ENCODE measurements at regions not wholly inside any gene's neighbourhood (a gene's known extent, or its start where the extent isn't known, plus 50 kb on each side); places are given as distances from the start of the nearest gene placed in this dataset.

DNA sequence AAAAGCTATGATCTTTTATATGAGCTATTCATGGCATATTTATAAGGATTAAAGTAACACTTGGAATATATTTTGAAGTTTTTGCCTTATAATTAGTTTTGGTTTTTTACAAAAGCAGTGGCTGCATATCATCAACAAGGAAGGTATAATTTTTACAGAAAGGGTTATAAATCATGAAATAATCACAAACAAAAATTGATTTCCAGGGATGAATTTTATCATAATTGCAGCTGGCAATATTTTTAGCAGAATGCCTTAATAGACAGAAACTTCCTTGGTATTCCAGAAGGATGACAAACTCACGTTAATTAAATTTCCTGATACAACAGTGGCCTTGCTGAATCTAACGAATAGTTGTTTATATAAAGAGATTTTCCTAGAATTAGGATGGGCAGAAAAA is 260.5 kb upstream of the SLC39A10 start:
- H3F3A ChIP-seq (ENCODE audit: insufficient read depth, low read length): no peaks in the 10 kb centered on the region
- DNase-seq: no peak
- H3K27ac ChIP-seq (ENCODE audit: low read length): no peak overlapping the region
- H3K9me2 ChIP-seq (replicated peaks; ENCODE audit: insufficient read depth, low read length): no peaks in the 10 kb centered on the region
- no peaks in the 10 kb centered on the region for H3K27me3 ChIP-seq (replicated peaks; ENCODE audit: insufficient read depth, low read length)
- no peak overlapping the region for H2AFZ ChIP-seq (ENCODE audit: low read length)
- no peaks in the 10 kb centered on the region for H3K4me1 ChIP-seq (ENCODE audit: low read length)
- H3K4me2 ChIP-seq (ENCODE audit: low read depth, low read length): no peak overlapping the region
- H3K36me3 ChIP-seq (replicated peaks; ENCODE audit: insufficient read depth, low read length): no peaks in the 10 kb centered on the region
- no peaks in the 10 kb centered on the region for H4K20me1 ChIP-seq (ENCODE audit: insufficient read depth, low read length)
- H3K9ac ChIP-seq (ENCODE audit: low read length): no peak overlapping the region
- H3K9me3 ChIP-seq (replicated peaks; ENCODE audit: insufficient read depth, low read length): no peaks in the 10 kb centered on the region
- H3K4me3 ChIP-seq (ENCODE audit: low read length): no peak overlapping the region
- TF ChIP-seq, protein P1, sequence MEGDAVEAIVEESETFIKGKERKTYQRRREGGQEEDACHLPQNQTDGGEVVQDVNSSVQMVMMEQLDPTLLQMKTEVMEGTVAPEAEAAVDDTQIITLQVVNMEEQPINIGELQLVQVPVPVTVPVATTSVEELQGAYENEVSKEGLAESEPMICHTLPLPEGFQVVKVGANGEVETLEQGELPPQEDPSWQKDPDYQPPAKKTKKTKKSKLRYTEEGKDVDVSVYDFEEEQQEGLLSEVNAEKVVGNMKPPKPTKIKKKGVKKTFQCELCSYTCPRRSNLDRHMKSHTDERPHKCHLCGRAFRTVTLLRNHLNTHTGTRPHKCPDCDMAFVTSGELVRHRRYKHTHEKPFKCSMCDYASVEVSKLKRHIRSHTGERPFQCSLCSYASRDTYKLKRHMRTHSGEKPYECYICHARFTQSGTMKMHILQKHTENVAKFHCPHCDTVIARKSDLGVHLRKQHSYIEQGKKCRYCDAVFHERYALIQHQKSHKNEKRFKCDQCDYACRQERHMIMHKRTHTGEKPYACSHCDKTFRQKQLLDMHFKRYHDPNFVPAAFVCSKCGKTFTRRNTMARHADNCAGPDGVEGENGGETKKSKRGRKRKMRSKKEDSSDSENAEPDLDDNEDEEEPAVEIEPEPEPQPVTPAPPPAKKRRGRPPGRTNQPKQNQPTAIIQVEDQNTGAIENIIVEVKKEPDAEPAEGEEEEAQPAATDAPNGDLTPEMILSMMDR (IDR thresholded peaks at IDR 0.05; ENCODE audit: low read length): no peak
- TF ChIP-seq EZH2phosphoT487 (IDR thresholded peaks at IDR 0.05; ENCODE audit: low read length) (no peak), EZH2 (optimal IDR thresholded peaks at IDR 0.05; ENCODE audit: low read depth, low read length) (no peak)
- no peaks in the 10 kb centered on the region for H3K79me2 ChIP-seq (ENCODE audit: low read length)

DNA sequence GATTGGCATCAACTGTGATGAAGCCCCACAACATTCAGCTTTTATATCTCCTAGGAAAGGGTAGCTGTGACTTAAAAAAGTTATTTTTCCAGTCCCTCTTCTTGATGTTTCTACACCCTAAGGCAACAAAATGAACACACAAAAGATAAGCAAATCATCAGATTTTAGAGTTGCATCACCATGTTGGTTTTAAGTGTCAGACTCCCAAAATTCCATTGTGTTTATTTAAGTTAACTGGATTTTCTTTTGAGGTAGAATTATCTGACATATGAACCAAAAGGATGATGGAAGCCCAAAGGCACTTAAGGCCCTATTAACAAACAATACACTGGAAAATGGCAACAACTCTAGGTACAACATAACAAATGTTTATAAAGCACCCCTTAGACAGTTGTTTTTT is 261.7 kb upstream of the SLC39A10 start:
- no peak overlapping the region for H3K4me3 ChIP-seq (ENCODE audit: low read length)

DNA sequence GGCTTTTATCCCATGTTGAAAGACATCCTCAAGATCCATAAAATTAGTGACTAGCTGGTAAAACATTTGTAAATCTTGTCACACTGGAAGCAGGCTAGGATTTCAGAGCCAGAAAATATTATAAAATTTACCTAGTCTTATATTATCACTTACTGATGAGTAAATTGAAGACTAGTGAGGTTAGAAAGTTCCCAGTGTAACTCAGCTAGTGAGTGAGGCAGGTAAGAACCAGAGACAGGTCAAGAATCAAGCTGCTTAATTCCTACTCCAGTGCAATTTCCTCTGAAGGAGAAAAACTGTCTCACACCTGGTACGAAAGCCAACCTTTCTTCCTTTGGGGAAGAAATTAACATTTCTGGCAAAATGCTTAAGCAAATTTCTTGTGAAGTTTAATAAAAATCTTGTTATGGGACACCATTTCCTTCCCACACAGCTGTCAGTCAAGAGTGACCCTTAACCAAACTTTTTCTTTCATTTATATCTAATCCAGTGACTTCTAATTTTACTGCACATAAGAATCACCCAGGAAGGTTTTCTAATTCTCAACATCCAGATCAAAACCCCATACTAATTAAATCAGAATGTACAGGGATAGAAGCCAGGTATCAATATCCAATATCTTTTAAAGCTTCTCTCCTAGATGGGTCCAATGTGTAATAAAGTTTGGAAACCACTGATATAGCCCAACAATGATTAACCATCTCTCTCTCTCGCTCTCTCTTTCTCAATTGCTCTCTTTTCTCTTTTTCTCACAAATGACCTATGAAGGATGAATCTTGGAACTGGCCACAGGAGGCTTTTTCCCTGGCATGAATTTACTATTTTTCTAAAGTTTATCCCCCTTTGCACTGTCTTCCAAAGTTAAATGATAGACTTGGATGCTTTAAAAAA is 264.3 kb upstream of the SLC39A10 start:
- H3K9me2 ChIP-seq (replicated peaks; ENCODE audit: insufficient read depth, low read length): no peaks in the 10 kb centered on the region

More for the DNA sequence above, 261.7 kb upstream of the SLC39A10 start:
- no peaks in the 10 kb centered on the region for H4K20me1 ChIP-seq (ENCODE audit: insufficient read depth, low read length)
- H3K4me2 ChIP-seq (ENCODE audit: low read depth, low read length): no peak overlapping the region
- H3K27ac ChIP-seq (ENCODE audit: low read length): no peak overlapping the region
- DNase-seq: no peak
- H3K9ac ChIP-seq (ENCODE audit: low read length): no peak overlapping the region
- no peaks in the 10 kb centered on the region for H3K9me3 ChIP-seq (replicated peaks; ENCODE audit: insufficient read depth, low read length)
- H3K79me2 ChIP-seq (ENCODE audit: low read length): no peaks in the 10 kb centered on the region
- H3K4me1 ChIP-seq (ENCODE audit: low read length): no peaks in the 10 kb centered on the region
- H3K9me2 ChIP-seq (replicated peaks; ENCODE audit: insufficient read depth, low read length): no peaks in the 10 kb centered on the region
- H3K27me3 ChIP-seq (replicated peaks; ENCODE audit: insufficient read depth, low read length): no peaks in the 10 kb centered on the region
- H3F3A ChIP-seq (ENCODE audit: insufficient read depth, low read length): no peaks in the 10 kb centered on the region
- no peak for TF ChIP-seq EZH2 (optimal IDR thresholded peaks at IDR 0.05; ENCODE audit: low read depth, low read length)
- TF ChIP-seq, protein P1 (IDR thresholded peaks at IDR 0.05; ENCODE audit: low read length): no peak
- TF ChIP-seq EZH2phosphoT487 (IDR thresholded peaks at IDR 0.05; ENCODE audit: low read length): no peak
- no peaks in the 10 kb centered on the region for H3K36me3 ChIP-seq (replicated peaks; ENCODE audit: insufficient read depth, low read length)
- H2AFZ ChIP-seq (ENCODE audit: low read length): no peak overlapping the region

More for the DNA sequence above, 264.3 kb upstream of the SLC39A10 start:
- no peaks in the 10 kb centered on the region for H4K20me1 ChIP-seq (ENCODE audit: insufficient read depth, low read length)
- H3K36me3 ChIP-seq (replicated peaks; ENCODE audit: insufficient read depth, low read length): no peaks in the 10 kb centered on the region
- H3F3A ChIP-seq (ENCODE audit: insufficient read depth, low read length): no peaks in the 10 kb centered on the region
- H2AFZ ChIP-seq (ENCODE audit: low read length): no peak overlapping the region
- no peaks in the 10 kb centered on the region for H3K27me3 ChIP-seq (replicated peaks; ENCODE audit: insufficient read depth, low read length)
- no peak overlapping the region for H3K4me2 ChIP-seq (ENCODE audit: low read depth, low read length)
- H3K4me1 ChIP-seq (ENCODE audit: low read length): no peaks in the 10 kb centered on the region
- H3K4me3 ChIP-seq (ENCODE audit: low read length): no peak overlapping the region
- no peaks in the 10 kb centered on the region for H3K9me3 ChIP-seq (replicated peaks; ENCODE audit: insufficient read depth, low read length)
- no peak overlapping the region for H3K27ac ChIP-seq (ENCODE audit: low read length)
- H3K79me2 ChIP-seq (ENCODE audit: low read length): no peaks in the 10 kb centered on the region
- no peak for DNase-seq
- no peak for TF ChIP-seq EZH2 (optimal IDR thresholded peaks at IDR 0.05; ENCODE audit: low read depth, low read length)
- TF ChIP-seq EZH2phosphoT487 (IDR thresholded peaks at IDR 0.05; ENCODE audit: low read length): no peak
- H3K9ac ChIP-seq (ENCODE audit: low read length): no peak overlapping the region
